HepG2 (cell line): ENCODE measurements at regions not wholly inside any gene's neighbourhood (a gene's known extent, or its start where the extent isn't known, plus 50 kb on each side); places are given as distances from the start of the nearest gene placed in this dataset.

Source experiments
- ATAC-seq: fragments of 200-7000 bp; cut with Tn5 transposase; 3 replicates; pipeline ENCODE4 v1.9.1; 2020; ENCODE audit warnings: mild to moderate bottlenecking, moderate library complexity
- BruUV-seq: library from RNA; stranded (reverse); fragments of 400-500 nt; replicated peaks from 2 replicates; lab custom pipeline; 2021; lab: Mats Ljungman, UMichigan
- CTCF ChIA-PET: fragments of 300-600 bp; formaldehyde crosslinking; extraction: SDS; loops from one replicate; lab custom pipeline; 2021; ENCODE audit warnings: low total read pairs, inconsistent platforms, low intra/inter-chr PET ratio; lab: Yijun Ruan, JAX
- POLR2A ChIA-PET: fragments of 350-600 bp; sonication (Branson Sonifier 250); formaldehyde crosslinking; loops from one replicate; lab custom pipeline; 2020; ENCODE audit warnings: antibody characterized with exemption, inconsistent platforms; lab: Yijun Ruan, JAX
- DNase-seq: peaks from one replicate; pipeline ENCODE4 v3.0.0-alpha.2; 2015; ENCODE audit warnings: low spot score
- FAIRE-seq: peaks from 3 replicates; lab custom pipeline; 2011; peaks lifted over from hg19 to GRCh38; lab: Jason Lieb, UNC
- H2AFZ ChIP-seq: one replicate; pipeline ENCODE4 v1.6.1; 2011; ENCODE audit warnings: low read length, inconsistent platforms
- H3K27ac ChIP-seq: fragments of 300-600 bp; 3 replicates; pipeline ENCODE4 v1.8.0; 2011; ENCODE audit warnings: mixed run types, mild to moderate bottlenecking, mixed read lengths, low read length, inconsistent platforms; ENCODE audit not compliant: insufficient read depth; ENCODE audit errors: extremely low read length
- H3K27me3 ChIP-seq, 2 experiments: fragments of 200-600 bp in 1 of 2; 2 replicates in 1 of 2; 3 replicates in 1 of 2; pipeline versions ENCODE4 v1.6.0 to v1.8.0; 2011; ENCODE audit warnings: low read length in 2 of 2, mild to moderate bottlenecking in 2 of 2, moderate library complexity in 2 of 2, inconsistent platforms in 1 of 2; ENCODE audit not compliant: insufficient read depth in 2 of 2, control insufficient read depth in 1 of 2
- H3K36me3 ChIP-seq, 2 experiments: fragments of 200-600 bp in 1 of 2; replicated peaks in 1 of 2; 2 replicates in 1 of 2; 3 replicates in 1 of 2; pipeline versions ENCODE4 v1.5.1 to v1.8.0; 2011; ENCODE audit warnings: low read length in 2 of 2, inconsistent platforms in 1 of 2; ENCODE audit not compliant: insufficient read depth in 2 of 2, control insufficient read depth in 1 of 2
- H3K4me1 ChIP-seq: 2 replicates; pipeline ENCODE4 v1.5.1; 2012; ENCODE audit warnings: low read length, inconsistent platforms; ENCODE audit not compliant: insufficient read depth
- H3K4me2 ChIP-seq: 2 replicates; pipeline ENCODE4 v1.6.0; 2011; ENCODE audit warnings: low read depth, low read length, inconsistent platforms
- H3K4me3 ChIP-seq, 3 experiments: fragments of 200-600 bp in 1 of 3; sonication (generic), shearing (Covaris generic) in 1 of 3; replicated peaks in 1 of 3; 2 replicates each; pipeline ENCODE4 v1.5.1; 2011 to 2016; ENCODE audit warnings: low read length in 3 of 3, inconsistent platforms in 2 of 3, low read depth in 2 of 3, mild to moderate bottlenecking in 2 of 3, control low read depth in 1 of 3, mixed read lengths in 1 of 3; ENCODE audit not compliant: insufficient read depth in 1 of 3
- H3K79me2 ChIP-seq: one replicate; pipeline ENCODE4 v1.6.1; 2011; ENCODE audit warnings: low read length, inconsistent platforms; ENCODE audit not compliant: insufficient read depth
- H3K9ac ChIP-seq: 2 replicates; pipeline ENCODE4 v1.6.0; 2011; ENCODE audit warnings: mild to moderate bottlenecking, low read depth, low read length, inconsistent platforms; ENCODE audit not compliant: insufficient read depth
- H3K9me3 ChIP-seq: 2 replicates; pipeline ENCODE4 v1.5.1; 2012; ENCODE audit warnings: mild to moderate bottlenecking, low read length
- H4K20me1 ChIP-seq: 2 replicates; pipeline ENCODE4 v1.6.0; 2011; ENCODE audit warnings: inconsistent platforms, mild to moderate bottlenecking, low read length, moderate library complexity; ENCODE audit not compliant: insufficient read depth
- CHD2 ChIP-seq: IDR thresholded peaks from 2 replicates; pipeline ENCODE4 v1.6.1; 2011; ENCODE audit warnings: low read depth, low read length, improper control_type of control experiment
- KMT2A ChIP-seq: sonication (generic); formaldehyde crosslinking; IDR thresholded peaks from 2 replicates; pipeline ENCODE4 v1.4.0; 2020; ENCODE audit warnings: missing genetic modification reagents
- MBNL3 ChIP-seq: fragments of 250-450 bp; sonication (Bioruptor Pico); conservative IDR thresholded peaks from 2 replicates; pipeline ENCODE4 v1.8.0; 2022; ENCODE audit warnings: mild to moderate bottlenecking, inconsistent platforms
- POLR2A ChIP-seq, 2 experiments: IDR thresholded peaks; 2 replicates each; pipeline ENCODE4 v1.6.1; 2011; ENCODE audit warnings: low read depth in 2 of 2, low read length in 2 of 2, mild to moderate bottlenecking in 1 of 2, moderate library complexity in 1 of 2; ENCODE audit not compliant: insufficient read depth in 1 of 2
- RELA ChIP-seq: sonication (generic); formaldehyde crosslinking; IDR thresholded peaks from 2 replicates; pipeline ENCODE4 v1.4.0; 2020; ENCODE audit warnings: missing genetic modification reagents
- SMARCE1 ChIP-seq: fragments of 450-650 bp; IDR thresholded peaks from 2 replicates; pipeline ENCODE4 v1.6.1; 2017; ENCODE audit warnings: borderline replicate concordance
- SOX13 ChIP-seq, 3 experiments: fragments of 450-650 bp in 1 of 3; sonication (generic) in 1 of 3; formaldehyde crosslinking in 1 of 3; IDR thresholded peaks in 2 of 3; conservative IDR thresholded peaks in 1 of 3; 2 replicates each; pipeline versions ENCODE4 v1.5.0 to v1.6.1; 2016 to 2020; ENCODE audit warnings: antibody characterized with exemption in 1 of 3, mild to moderate bottlenecking in 1 of 3, missing compliant biosample characterization in 1 of 3, missing genetic modification reagents in 1 of 3, moderate library complexity in 1 of 3
- ZFP36L2 ChIP-seq: sonication (generic); formaldehyde crosslinking; IDR thresholded peaks from 2 replicates; pipeline ENCODE4 v1.4.0; 2020; ENCODE audit warnings: missing genetic modification reagents
- ZNF335 ChIP-seq: sonication (generic); formaldehyde crosslinking; IDR thresholded peaks from 2 replicates; pipeline ENCODE4 v1.4.0; 2020; ENCODE audit warnings: missing genetic modification reagents
- ZNF34 ChIP-seq: sonication (generic); formaldehyde crosslinking; IDR thresholded peaks from 2 replicates; pipeline ENCODE4 v1.4.0; 2020; ENCODE audit warnings: mild to moderate bottlenecking, missing genetic modification reagents, borderline replicate concordance
- WGBS: methylation state at CpG from one replicate; pipeline ENCODE4 v1.1.6; 2017; ENCODE audit warnings: low lambda C conversion rate; 5-methylcytosine and 5-hydroxymethylcytosine counted together
- in situ Hi-C: cut with HindIII; loops from 2 replicates; pipeline ENCODE4 v1.10.0; 2017; ENCODE audit warnings: low pct_unique_long_range_greater_than_20kb; ENCODE audit not compliant: extremely low pct_ligation_motif_present
- intact Hi-C: fragments of 100-400 bp; cut with micrococcal nuclease; formaldehyde crosslinking; loops from one replicate; pipeline ENCODE4 v1.10.0; 2022; ENCODE audit not compliant: unreplicated experiment
- TF ChIP-seq, protein P1 (sequence below): sonication (generic); formaldehyde crosslinking; IDR thresholded peaks from 2 replicates; pipeline ENCODE4 v1.9.0; 2021; ENCODE audit warnings: mild to moderate bottlenecking, missing genetic modification reagents

DNA sequence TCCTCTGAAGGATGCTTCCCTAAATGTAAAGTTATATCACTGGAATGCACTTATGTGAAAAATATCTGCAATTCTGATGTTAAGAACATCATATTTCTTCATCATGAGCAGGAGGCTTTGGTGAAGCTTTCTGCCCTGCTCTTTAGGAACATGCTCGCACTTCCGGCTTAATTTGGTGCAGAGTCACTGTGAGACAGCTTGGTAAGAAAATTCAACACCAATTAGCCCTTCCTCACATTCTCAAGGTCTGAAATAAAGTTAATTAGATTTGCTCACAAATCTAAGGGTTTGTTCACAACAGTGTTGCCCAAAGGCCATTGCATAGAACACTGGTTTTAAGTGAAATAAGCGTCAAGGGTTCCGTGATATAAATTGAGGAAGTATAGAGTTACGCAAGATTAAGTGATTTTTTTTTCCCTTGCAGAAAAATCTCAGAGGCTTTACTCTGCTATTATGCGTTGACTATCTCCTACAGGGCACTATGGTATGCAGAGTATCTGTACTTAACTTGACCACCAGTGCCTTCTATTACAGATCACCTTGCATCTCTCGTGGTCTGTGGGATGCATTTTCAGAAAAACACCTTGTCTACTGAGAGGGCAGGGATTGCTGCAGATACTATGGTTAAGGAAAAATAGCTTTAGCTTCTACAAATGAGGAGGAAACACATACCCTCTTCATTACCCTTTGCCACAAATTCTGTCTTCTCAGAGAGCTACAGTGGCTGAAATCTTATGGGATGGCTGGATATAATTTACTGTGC lies 953.9 kb downstream of the TYW1 start:
- ChIA-PET POLR2A (no interaction called here), CTCF (no interaction called here)
- no peak for FAIRE-seq
- in situ Hi-C loops = no loop called here
- Histone ChIP-seq H2AFZ (no peak overlapping the region), H3K27me3 (no peaks in the 10 kb centered on the region; a peak in 1 of 5 replicates), H4K20me1 (no peaks in the 10 kb centered on the region), H3K4me3 (no peak overlapping the region), H3K79me2 (no peaks in the 10 kb centered on the region), H3K9ac (no peak overlapping the region), H3K4me1 (no peaks in the 10 kb centered on the region), H3K9me3 (no peaks in the 10 kb centered on the region), H3K4me2 (no peak overlapping the region), H3K36me3 (no peaks in the 10 kb centered on the region), H3K27ac (no peak overlapping the region)
- BruUV-seq = no TSS peak
- 44% methylated on average over 7 of the region's 7 CpGs for WGBS
- intact Hi-C loops = no loop called here
- no peak for DNase-seq
- ATAC-seq = no peak
- no peak for TF ChIP-seq SOX13 (IDR thresholded peaks at IDR 0.05)
- TF ChIP-seq SOX13 (CRISPR knock-in tag; conservative IDR thresholded peaks at IDR 0.05 in 1 of 2, IDR thresholded peaks at IDR 0.05 in 1 of 2) = no peak
- no peak for TF ChIP-seq POLR2A (IDR thresholded peaks at IDR 0.05; ENCODE audit: insufficient read depth in 1 of 2, low read depth in 2 of 2, low read length in 2 of 2)
- TF ChIP-seq, protein P1, sequence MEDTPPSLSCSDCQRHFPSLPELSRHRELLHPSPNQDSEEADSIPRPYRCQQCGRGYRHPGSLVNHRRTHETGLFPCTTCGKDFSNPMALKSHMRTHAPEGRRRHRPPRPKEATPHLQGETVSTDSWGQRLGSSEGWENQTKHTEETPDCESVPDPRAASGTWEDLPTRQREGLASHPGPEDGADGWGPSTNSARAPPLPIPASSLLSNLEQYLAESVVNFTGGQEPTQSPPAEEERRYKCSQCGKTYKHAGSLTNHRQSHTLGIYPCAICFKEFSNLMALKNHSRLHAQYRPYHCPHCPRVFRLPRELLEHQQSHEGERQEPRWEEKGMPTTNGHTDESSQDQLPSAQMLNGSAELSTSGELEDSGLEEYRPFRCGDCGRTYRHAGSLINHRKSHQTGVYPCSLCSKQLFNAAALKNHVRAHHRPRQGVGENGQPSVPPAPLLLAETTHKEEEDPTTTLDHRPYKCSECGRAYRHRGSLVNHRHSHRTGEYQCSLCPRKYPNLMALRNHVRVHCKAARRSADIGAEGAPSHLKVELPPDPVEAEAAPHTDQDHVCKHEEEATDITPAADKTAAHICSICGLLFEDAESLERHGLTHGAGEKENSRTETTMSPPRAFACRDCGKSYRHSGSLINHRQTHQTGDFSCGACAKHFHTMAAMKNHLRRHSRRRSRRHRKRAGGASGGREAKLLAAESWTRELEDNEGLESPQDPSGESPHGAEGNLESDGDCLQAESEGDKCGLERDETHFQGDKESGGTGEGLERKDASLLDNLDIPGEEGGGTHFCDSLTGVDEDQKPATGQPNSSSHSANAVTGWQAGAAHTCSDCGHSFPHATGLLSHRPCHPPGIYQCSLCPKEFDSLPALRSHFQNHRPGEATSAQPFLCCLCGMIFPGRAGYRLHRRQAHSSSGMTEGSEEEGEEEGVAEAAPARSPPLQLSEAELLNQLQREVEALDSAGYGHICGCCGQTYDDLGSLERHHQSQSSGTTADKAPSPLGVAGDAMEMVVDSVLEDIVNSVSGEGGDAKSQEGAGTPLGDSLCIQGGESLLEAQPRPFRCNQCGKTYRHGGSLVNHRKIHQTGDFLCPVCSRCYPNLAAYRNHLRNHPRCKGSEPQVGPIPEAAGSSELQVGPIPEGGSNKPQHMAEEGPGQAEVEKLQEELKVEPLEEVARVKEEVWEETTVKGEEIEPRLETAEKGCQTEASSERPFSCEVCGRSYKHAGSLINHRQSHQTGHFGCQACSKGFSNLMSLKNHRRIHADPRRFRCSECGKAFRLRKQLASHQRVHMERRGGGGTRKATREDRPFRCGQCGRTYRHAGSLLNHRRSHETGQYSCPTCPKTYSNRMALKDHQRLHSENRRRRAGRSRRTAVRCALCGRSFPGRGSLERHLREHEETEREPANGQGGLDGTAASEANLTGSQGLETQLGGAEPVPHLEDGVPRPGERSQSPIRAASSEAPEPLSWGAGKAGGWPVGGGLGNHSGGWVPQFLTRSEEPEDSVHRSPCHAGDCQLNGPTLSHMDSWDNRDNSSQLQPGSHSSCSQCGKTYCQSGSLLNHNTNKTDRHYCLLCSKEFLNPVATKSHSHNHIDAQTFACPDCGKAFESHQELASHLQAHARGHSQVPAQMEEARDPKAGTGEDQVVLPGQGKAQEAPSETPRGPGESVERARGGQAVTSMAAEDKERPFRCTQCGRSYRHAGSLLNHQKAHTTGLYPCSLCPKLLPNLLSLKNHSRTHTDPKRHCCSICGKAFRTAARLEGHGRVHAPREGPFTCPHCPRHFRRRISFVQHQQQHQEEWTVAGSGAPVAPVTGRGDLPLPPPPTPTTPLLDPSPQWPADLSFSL (CRISPR knock-in tag) = no peak
- TF ChIP-seq KMT2A = no peak
- no peak for TF ChIP-seq SMARCE1
- TF ChIP-seq ZNF34 (CRISPR knock-in tag) = no peak
- no peak for TF ChIP-seq ZFP36L2 (CRISPR knock-in tag)
- no peak for TF ChIP-seq ZNF335 (CRISPR knock-in tag)
- TF ChIP-seq MBNL3 (CRISPR knock-in tag) = no peak
- no peak for TF ChIP-seq RELA (CRISPR knock-in tag)
- no peak for TF ChIP-seq CHD2
